ENCODE measurements at regions not wholly inside any gene's neighbourhood (a gene's known extent, or its start where the extent isn't known, plus 50 kb on each side); places are given as distances from the start of the nearest gene placed in this dataset.

- DNase-seq: no peak
These were observed 59.0 kb upstream of the CDK20 start for GRCh38 chr9:88033359-88033702.

GRCh38 chr9:88028338-88028737 lies 54.0 kb upstream of the CDK20 start:
- DNase-seq: no peak

GRCh38 chr9:88026118-88026479 lies 51.8 kb upstream of the CDK20 start:
- DNase-seq: no peak

GRCh38 chr9:88025411-88026117 lies 51.2 kb upstream of the CDK20 start:
- no peak for DNase-seq

GRCh38 chr9:88024896-88025295 lies 50.6 kb upstream of the CDK20 start:
- DNase-seq: no peak

Data from hippocampal formation (tissue), 2 donors.